CD4-positive, alpha-beta T cell treated with Interleukin-17A for 4 hours (primary cell): ENCODE measurements at regions not wholly inside any gene's neighbourhood (a gene's known extent, or its start where the extent isn't known, plus 50 kb on each side); places are given as distances from the start of the nearest gene placed in this dataset.
"Not testable (repeated sequence)": the region's sequence is repeated elsewhere in the genome, so short reads cannot be mapped to it uniquely, and the experiment has no call there.

ENCODE experiments used
- DNase-seq: peaks from one replicate; pipeline ENCODE4 v3.0.0-alpha.2; 2020; ENCODE audit warnings: mixed read lengths

GRCh38 chr18:44359741-44360140 lies 320.9 kb upstream of the SETBP1 start:
- DNase-seq: not testable (repeated sequence)

GRCh38 chr18:44362213-44362612 lies 318.5 kb upstream of the SETBP1 start:
- not testable (repeated sequence) for DNase-seq

- no peak for DNase-seq
Observed at GRCh38 chr18:44370861-44371260, 309.8 kb upstream of the SETBP1 start.

GRCh38 chr18:44374966-44375365 lies 305.7 kb upstream of the SETBP1 start:
- no peak for DNase-seq

GRCh38 chr18:44386401-44386800 lies 294.3 kb upstream of the SETBP1 start:
- no peak for DNase-seq

- no peak for DNase-seq
Observed at GRCh38 chr18:44388329-44388728, 292.4 kb upstream of the SETBP1 start.

GRCh38 chr18:44392933-44393332 lies 287.8 kb upstream of the SETBP1 start:
- DNase-seq: no peak

- DNase-seq: no peak
Observed at GRCh38 chr18:44393406-44393805, 287.3 kb upstream of the SETBP1 start.

GRCh38 chr18:44396550-44396949 lies 284.1 kb upstream of the SETBP1 start:
- no peak for DNase-seq

GRCh38 chr18:44409071-44409470 lies 271.6 kb upstream of the SETBP1 start:
- DNase-seq: no peak

GRCh38 chr18:44409515-44409914 lies 271.2 kb upstream of the SETBP1 start:
- DNase-seq: no peak

- no peak for DNase-seq
Observed at GRCh38 chr18:44410740-44411139, 269.9 kb upstream of the SETBP1 start.

- no peak for DNase-seq
Observed at GRCh38 chr18:44411262-44411905, 269.3 kb upstream of the SETBP1 start.

GRCh38 chr18:44411976-44412375 lies 268.7 kb upstream of the SETBP1 start:
- DNase-seq: no peak

- DNase-seq: no peak
Observed at GRCh38 chr18:44423814-44424644, 256.7 kb upstream of the SETBP1 start.

- no peak for DNase-seq
Observed at GRCh38 chr18:44424645-44425035, 256.0 kb upstream of the SETBP1 start.

GRCh38 chr18:44425161-44425560 lies 255.5 kb upstream of the SETBP1 start:
- DNase-seq: no peak

- DNase-seq: no peak
Observed at GRCh38 chr18:44437603-44438002, 243.1 kb upstream of the SETBP1 start.

GRCh38 chr18:44450226-44450625 lies 230.5 kb upstream of the SETBP1 start:
- no peak for DNase-seq

- DNase-seq: no peak
Observed at GRCh38 chr18:44452346-44452745, 228.3 kb upstream of the SETBP1 start.

- DNase-seq: no peak
Observed at GRCh38 chr18:44453505-44453904, 227.2 kb upstream of the SETBP1 start.

- DNase-seq: no peak
Observed at GRCh38 chr18:44458777-44459176, 221.9 kb upstream of the SETBP1 start.

GRCh38 chr18:44464398-44465180 lies 216.1 kb upstream of the SETBP1 start:
- no peak for DNase-seq

- no peak for DNase-seq
Observed at GRCh38 chr18:44465381-44465841, 215.3 kb upstream of the SETBP1 start.
